Glomerular visceral epithelial cell (primary cell): ENCODE measurements at regions not wholly inside any gene's neighbourhood (a gene's known extent, or its start where the extent isn't known, plus 50 kb on each side); places are given as distances from the start of the nearest gene placed in this dataset.

Source experiments
- DNase-seq: peaks from one replicate; pipeline ENCODE4 v3.0.0-alpha.2; 2016; ENCODE audit errors: extremely low spot score

DNA sequence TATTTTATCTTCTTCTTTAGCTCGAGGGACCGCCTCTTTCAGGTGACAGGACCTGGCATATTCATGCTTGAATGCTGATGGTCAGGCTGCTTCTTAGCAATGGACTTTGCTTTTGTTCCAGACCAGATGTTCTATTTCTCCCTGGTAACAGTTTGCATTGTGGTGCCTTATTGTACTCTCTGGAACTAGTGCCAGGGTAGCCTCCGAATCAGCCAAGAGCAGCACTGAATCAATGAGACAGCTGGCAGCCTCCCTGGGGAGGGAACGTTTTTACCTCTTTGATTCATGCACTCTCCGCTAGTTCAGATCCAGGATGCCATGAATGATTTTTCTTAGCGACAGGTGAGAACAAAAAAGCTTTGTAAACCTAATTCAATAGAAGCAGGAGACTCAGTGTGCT lies 54.1 kb upstream of the NXPH1 start:
- DNase-seq, result no peak

DNA sequence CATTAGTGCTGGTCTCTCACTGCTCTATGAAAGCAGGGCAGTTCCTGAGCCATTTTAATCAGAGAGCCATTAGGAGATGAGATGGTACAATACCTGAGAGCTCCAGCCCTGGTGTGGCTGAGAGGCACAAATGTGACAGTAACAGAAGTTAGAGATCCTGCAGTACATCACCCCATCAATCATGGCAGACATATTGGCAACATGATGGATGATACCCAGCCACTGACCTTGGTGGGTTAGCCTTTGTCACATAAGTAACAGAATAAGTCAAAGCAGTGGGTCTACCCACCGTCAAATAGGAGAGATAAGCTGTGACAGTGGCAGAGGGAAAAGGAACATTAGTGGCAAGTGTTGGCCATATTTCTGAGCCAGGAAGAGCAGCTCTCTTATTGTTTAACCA lies 53.3 kb upstream of the NXPH1 start:
- no peak for DNase-seq

DNA sequence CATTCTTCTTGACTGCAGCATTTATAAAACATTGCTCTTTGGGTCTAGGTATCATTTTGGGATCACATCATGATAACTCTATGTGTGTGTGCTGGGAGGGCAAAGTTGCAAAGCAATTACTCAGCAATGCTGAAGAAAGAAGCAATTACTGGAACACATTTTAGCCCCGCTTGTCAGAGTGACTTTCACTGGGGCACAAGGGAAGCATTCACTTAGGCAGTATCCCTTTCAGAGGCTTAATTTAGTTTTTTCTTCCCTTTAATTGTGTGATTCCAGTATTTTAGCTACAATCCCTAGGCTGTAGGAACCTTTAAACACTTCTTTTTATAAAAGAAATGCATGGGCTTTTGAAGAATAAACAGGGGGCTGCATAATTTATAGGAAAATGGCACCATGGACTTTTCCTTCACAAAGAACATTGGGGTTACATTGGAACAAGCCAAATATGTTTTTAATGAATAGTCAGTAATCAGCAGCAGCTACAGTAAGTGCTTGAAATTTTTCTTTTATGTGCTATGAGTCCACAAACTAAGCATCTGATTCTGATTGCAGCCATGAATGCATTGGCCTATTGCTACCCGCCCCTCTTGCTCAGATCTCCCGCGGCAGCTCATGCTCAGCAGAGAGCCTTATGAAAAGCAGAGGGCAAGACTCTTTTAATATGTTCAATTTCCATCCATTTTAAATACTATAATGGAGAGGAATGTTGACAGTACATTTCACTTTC lies 51.2 kb upstream of the NXPH1 start:
- DNase-seq, result no peak
